ENCODE measurements at regions not wholly inside any gene's neighbourhood (a gene's known extent, or its start where the extent isn't known, plus 50 kb on each side); places are given as distances from the start of the nearest gene placed in this dataset.
"Not testable (repeated sequence)": the region's sequence is repeated elsewhere in the genome, so short reads cannot be mapped to it uniquely, and the experiment has no call there.

- H3K4me3 Mint-ChIP-seq: no peak overlapping the region
- no peaks in the 10 kb centered on the region for H3K4me1 Mint-ChIP-seq
- intact Hi-C loops (cut with micrococcal nuclease): no loop called here
- no peak overlapping the region for H3K27ac Mint-ChIP-seq
- no peak for DNase-seq
- H3K27me3 Mint-ChIP-seq: no peaks in the 10 kb centered on the region
- H3K9me3 Mint-ChIP-seq: peaks cover 9% of the 10 kb centered on the region
- no peaks in the 10 kb centered on the region for H3K36me3 Mint-ChIP-seq (ENCODE audit: low read depth)
Observed at GRCh38 chr2:153661801-153662200, 183.2 kb upstream of the RPRM start.

- Mint-ChIP-seq H3K27me3 (no peaks in the 10 kb centered on the region), H3K4me1 (no peaks in the 10 kb centered on the region), H3K4me3 (no peak overlapping the region), H3K9me3 (peaks cover 9% of the 10 kb centered on the region), H3K27ac (no peak overlapping the region), H3K36me3 (ENCODE audit: low read depth) (no peaks in the 10 kb centered on the region)
- intact Hi-C loops (cut with micrococcal nuclease): no loop called here
- no peak for DNase-seq
Observed at GRCh38 chr2:153663371-153663770, 184.8 kb upstream of the RPRM start.

GRCh38 chr2:153664009-153664408 lies 185.4 kb upstream of the RPRM start:
- H3K36me3 Mint-ChIP-seq (ENCODE audit: low read depth); intact Hi-C loops (cut with micrococcal nuclease); H3K27ac Mint-ChIP-seq; DNase-seq; H3K9me3 Mint-ChIP-seq; H3K27me3 Mint-ChIP-seq; H3K4me3 Mint-ChIP-seq; H3K4me1 Mint-ChIP-seq: not testable (repeated sequence)

GRCh38 chr2:153667475-153667874 lies 188.9 kb upstream of the RPRM start:
- no peaks in the 10 kb centered on the region for H3K27me3 Mint-ChIP-seq
- no peaks in the 10 kb centered on the region for H3K4me1 Mint-ChIP-seq
- intact Hi-C loops (cut with micrococcal nuclease): no loop called here
- peaks cover 11% of the 10 kb centered on the region for H3K9me3 Mint-ChIP-seq
- DNase-seq: no peak
- no peak overlapping the region for H3K4me3 Mint-ChIP-seq
- H3K36me3 Mint-ChIP-seq (ENCODE audit: low read depth): no peaks in the 10 kb centered on the region
- H3K27ac Mint-ChIP-seq: no peak overlapping the region

- H3K4me1 Mint-ChIP-seq: no peaks in the 10 kb centered on the region
- intact Hi-C loops (cut with micrococcal nuclease): no loop called here
Observed at GRCh38 chr2:153668923-153669322, 190.4 kb upstream of the RPRM start.

GRCh38 chr2:153710128-153710527 lies 161.6 kb upstream of the GALNT13 start:
- no peak for DNase-seq
- no peaks in the 10 kb centered on the region for H3K27me3 Mint-ChIP-seq
- intact Hi-C loops (cut with micrococcal nuclease): no loop called here
- H3K9me3 Mint-ChIP-seq: no peaks in the 10 kb centered on the region
- no peaks in the 10 kb centered on the region for H3K36me3 Mint-ChIP-seq (ENCODE audit: low read depth)
- no peak overlapping the region for H3K4me3 Mint-ChIP-seq
- no peaks in the 10 kb centered on the region for H3K4me1 Mint-ChIP-seq
- H3K27ac Mint-ChIP-seq: no peak overlapping the region

More at GRCh38 chr2:153668923-153669322, 190.4 kb upstream of the RPRM start:
- Mint-ChIP-seq H3K27ac (no peak overlapping the region), H3K9me3 (peaks cover 20% of the 10 kb centered on the region), H3K36me3 (ENCODE audit: low read depth) (no peaks in the 10 kb centered on the region), H3K27me3 (no peaks in the 10 kb centered on the region), H3K4me3 (no peak overlapping the region)
- no peak for DNase-seq

- Mint-ChIP-seq H3K27ac (no peak overlapping the region), H3K4me1 (no peaks in the 10 kb centered on the region), H3K4me3 (no peak overlapping the region), H3K36me3 (ENCODE audit: low read depth) (no peaks in the 10 kb centered on the region), H3K9me3 (no peaks in the 10 kb centered on the region), H3K27me3 (no peaks in the 10 kb centered on the region)
- DNase-seq: no peak
- intact Hi-C loops (cut with micrococcal nuclease): no loop called here
Observed at GRCh38 chr2:153715218-153715850, 156.4 kb upstream of the GALNT13 start.

GRCh38 chr2:153717060-153717459 lies 154.7 kb upstream of the GALNT13 start:
- H3K4me3 Mint-ChIP-seq: no peak overlapping the region
- DNase-seq: no peak
- intact Hi-C loops (cut with micrococcal nuclease): no loop called here

GRCh38 chr2:153739394-153739793 lies 132.3 kb upstream of the GALNT13 start:
- intact Hi-C loops (cut with micrococcal nuclease): no loop called here
- H3K27me3 Mint-ChIP-seq: no peaks in the 10 kb centered on the region
- H3K4me3 Mint-ChIP-seq: no peak overlapping the region
- no peak overlapping the region for H3K27ac Mint-ChIP-seq
- H3K4me1 Mint-ChIP-seq: no peaks in the 10 kb centered on the region
- no peaks in the 10 kb centered on the region for H3K36me3 Mint-ChIP-seq (ENCODE audit: low read depth)
- peaks cover 5% of the 10 kb centered on the region for H3K9me3 Mint-ChIP-seq
- no peak for DNase-seq

More at GRCh38 chr2:153717060-153717459, 154.7 kb upstream of the GALNT13 start:
- H3K9me3 Mint-ChIP-seq: no peaks in the 10 kb centered on the region
- H3K36me3 Mint-ChIP-seq (ENCODE audit: low read depth): no peaks in the 10 kb centered on the region
- no peak overlapping the region for H3K27ac Mint-ChIP-seq
- H3K27me3 Mint-ChIP-seq: no peaks in the 10 kb centered on the region
- H3K4me1 Mint-ChIP-seq: no peaks in the 10 kb centered on the region

GRCh38 chr2:153761936-153762335 lies 109.8 kb upstream of the GALNT13 start:
- Mint-ChIP-seq H3K27me3 (no peaks in the 10 kb centered on the region), H3K9me3 (peaks cover 12% of the 10 kb centered on the region), H3K4me1 (no peaks in the 10 kb centered on the region), H3K4me3 (no peak overlapping the region), H3K36me3 (ENCODE audit: low read depth) (no peaks in the 10 kb centered on the region), H3K27ac (no peak overlapping the region)
- intact Hi-C loops (cut with micrococcal nuclease): no loop called here
- no peak for DNase-seq

GRCh38 chr2:153766415-153766814 lies 105.3 kb upstream of the GALNT13 start:
- Mint-ChIP-seq H3K9me3 (peaks cover 12% of the 10 kb centered on the region), H3K4me1 (no peaks in the 10 kb centered on the region), H3K27ac (no peak overlapping the region), H3K36me3 (ENCODE audit: low read depth) (no peaks in the 10 kb centered on the region), H3K4me3 (no peak overlapping the region), H3K27me3 (no peaks in the 10 kb centered on the region)
- DNase-seq: no peak
- intact Hi-C loops (cut with micrococcal nuclease): no loop called here

GRCh38 chr2:153770359-153770991 lies 101.2 kb upstream of the GALNT13 start:
- H3K4me1 Mint-ChIP-seq: no peaks in the 10 kb centered on the region
- H3K36me3 Mint-ChIP-seq (ENCODE audit: low read depth): no peaks in the 10 kb centered on the region

GRCh38 chr2:153780241-153780640 lies 91.5 kb upstream of the GALNT13 start:
- Mint-ChIP-seq H3K4me3 (no peak overlapping the region), H3K9me3 (peaks cover 7% of the 10 kb centered on the region), H3K36me3 (ENCODE audit: low read depth) (no peaks in the 10 kb centered on the region), H3K4me1 (no peaks in the 10 kb centered on the region), H3K27me3 (no peaks in the 10 kb centered on the region), H3K27ac (no peak overlapping the region)
- intact Hi-C loops (cut with micrococcal nuclease): no loop called here
- no peak for DNase-seq

More at GRCh38 chr2:153770359-153770991, 101.2 kb upstream of the GALNT13 start:
- DNase-seq: no peak
- Mint-ChIP-seq H3K27me3 (no peaks in the 10 kb centered on the region), H3K4me3 (no peak overlapping the region), H3K27ac (no peak overlapping the region), H3K9me3 (peaks cover 3% of the 10 kb centered on the region)
- intact Hi-C loops (cut with micrococcal nuclease): no loop called here

GRCh38 chr2:153786016-153786415 lies 85.7 kb upstream of the GALNT13 start:
- DNase-seq: no peak
- Mint-ChIP-seq H3K36me3 (ENCODE audit: low read depth) (no peaks in the 10 kb centered on the region), H3K27ac (no peak overlapping the region), H3K9me3 (no peaks in the 10 kb centered on the region), H3K4me1 (no peaks in the 10 kb centered on the region), H3K27me3 (no peaks in the 10 kb centered on the region), H3K4me3 (no peak overlapping the region)
- intact Hi-C loops (cut with micrococcal nuclease): no loop called here

GRCh38 chr2:153787612-153788011 lies 84.1 kb upstream of the GALNT13 start:
- Mint-ChIP-seq H3K36me3 (ENCODE audit: low read depth) (no peaks in the 10 kb centered on the region), H3K4me1 (no peaks in the 10 kb centered on the region), H3K27me3 (no peaks in the 10 kb centered on the region), H3K4me3 (no peak overlapping the region), H3K27ac (no peak overlapping the region), H3K9me3 (no peaks in the 10 kb centered on the region)
- intact Hi-C loops (cut with micrococcal nuclease): no loop called here
- no peak for DNase-seq
